ENCODE measurements at regions not wholly inside any gene's neighbourhood (a gene's known extent, or its start where the extent isn't known, plus 50 kb on each side); places are given as distances from the start of the nearest gene placed in this dataset.

DNA sequence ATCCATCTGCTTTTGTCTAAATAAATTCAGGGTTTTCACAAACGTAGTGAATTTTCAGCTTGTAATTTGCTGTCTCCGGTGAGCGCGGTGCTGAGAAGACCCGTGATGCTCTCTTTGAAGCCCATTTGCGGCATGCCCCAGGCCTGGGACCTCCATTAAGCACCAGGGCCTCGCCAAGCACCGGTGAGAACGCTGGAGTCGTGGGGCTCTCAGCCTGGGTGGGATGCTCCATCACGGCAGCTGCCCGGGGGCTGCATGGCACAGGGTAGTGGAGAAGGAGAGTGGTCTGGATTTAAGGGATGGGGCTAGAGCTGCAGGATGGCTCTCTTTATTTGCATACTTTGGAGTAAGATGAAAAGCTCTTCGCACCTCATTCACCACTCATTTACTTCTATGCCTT is 248.7 kb downstream of the ABCC12 start:
- TF ChIP-seq EZH2 (IDR thresholded peaks at IDR 0.05) (no peak), EZH2phosphoT487 (IDR thresholded peaks at IDR 0.05) (no peak)
- TF ChIP-seq, protein P1, sequence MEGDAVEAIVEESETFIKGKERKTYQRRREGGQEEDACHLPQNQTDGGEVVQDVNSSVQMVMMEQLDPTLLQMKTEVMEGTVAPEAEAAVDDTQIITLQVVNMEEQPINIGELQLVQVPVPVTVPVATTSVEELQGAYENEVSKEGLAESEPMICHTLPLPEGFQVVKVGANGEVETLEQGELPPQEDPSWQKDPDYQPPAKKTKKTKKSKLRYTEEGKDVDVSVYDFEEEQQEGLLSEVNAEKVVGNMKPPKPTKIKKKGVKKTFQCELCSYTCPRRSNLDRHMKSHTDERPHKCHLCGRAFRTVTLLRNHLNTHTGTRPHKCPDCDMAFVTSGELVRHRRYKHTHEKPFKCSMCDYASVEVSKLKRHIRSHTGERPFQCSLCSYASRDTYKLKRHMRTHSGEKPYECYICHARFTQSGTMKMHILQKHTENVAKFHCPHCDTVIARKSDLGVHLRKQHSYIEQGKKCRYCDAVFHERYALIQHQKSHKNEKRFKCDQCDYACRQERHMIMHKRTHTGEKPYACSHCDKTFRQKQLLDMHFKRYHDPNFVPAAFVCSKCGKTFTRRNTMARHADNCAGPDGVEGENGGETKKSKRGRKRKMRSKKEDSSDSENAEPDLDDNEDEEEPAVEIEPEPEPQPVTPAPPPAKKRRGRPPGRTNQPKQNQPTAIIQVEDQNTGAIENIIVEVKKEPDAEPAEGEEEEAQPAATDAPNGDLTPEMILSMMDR (IDR thresholded peaks at IDR 0.05) = no peak
